GM19397 (cell line): ENCODE measurements at regions not wholly inside any gene's neighbourhood (a gene's known extent, or its start where the extent isn't known, plus 50 kb on each side); places are given as distances from the start of the nearest gene placed in this dataset.

Source experiments
- ATAC-seq: cut with Tn5 transposase; IDR thresholded peaks from one replicate; pipeline ENCODE4 v1.9.1; 2021; ENCODE audit warnings: mild to moderate bottlenecking, moderate library complexity; ENCODE audit not compliant: unreplicated experiment

DNA sequence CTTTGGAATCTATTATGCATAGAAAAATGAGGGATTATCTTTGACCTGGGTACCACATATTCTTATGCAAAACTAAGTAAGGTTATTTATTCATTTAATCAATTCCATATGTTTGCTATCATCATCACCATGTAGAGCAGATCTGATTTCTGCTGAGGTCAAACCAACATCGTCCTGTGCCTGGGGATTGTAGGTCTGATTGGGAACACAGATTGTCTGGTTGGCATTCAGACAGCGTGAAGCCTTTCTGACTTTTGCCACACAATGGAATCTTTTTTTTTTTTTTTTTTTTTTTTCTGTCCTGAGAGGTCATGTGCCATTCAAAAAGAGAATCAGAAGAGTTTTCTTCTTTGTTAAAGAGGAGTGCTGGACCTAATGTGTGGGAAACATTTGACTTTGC, 142.9 kb downstream of the RAB11FIP2 start:
- ATAC-seq, result no peak

DNA sequence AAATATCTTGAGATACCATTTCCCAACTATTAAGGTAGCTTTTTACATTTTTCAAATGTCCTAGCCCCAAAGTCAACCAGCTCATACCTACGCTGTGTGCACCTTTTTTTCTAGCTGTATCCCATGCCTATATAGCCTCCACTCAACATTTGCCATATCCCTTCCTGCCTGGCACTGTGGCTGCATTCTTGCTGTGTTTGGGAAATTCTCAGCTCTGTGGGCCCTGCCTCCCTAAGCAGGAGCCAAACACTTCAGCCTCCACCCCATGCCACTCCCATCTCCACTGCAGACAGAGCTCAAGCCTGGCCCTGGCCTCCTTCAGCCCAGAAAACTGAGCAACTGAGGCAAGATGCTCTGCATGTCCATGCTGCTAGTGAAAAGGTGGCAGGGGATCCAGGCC, 141.3 kb downstream of the RAB11FIP2 start:
- ATAC-seq, result no peak

GRCh38 chr10:117911684-117912083, 135.1 kb downstream of the RAB11FIP2 start:
- no peak for ATAC-seq

DNA sequence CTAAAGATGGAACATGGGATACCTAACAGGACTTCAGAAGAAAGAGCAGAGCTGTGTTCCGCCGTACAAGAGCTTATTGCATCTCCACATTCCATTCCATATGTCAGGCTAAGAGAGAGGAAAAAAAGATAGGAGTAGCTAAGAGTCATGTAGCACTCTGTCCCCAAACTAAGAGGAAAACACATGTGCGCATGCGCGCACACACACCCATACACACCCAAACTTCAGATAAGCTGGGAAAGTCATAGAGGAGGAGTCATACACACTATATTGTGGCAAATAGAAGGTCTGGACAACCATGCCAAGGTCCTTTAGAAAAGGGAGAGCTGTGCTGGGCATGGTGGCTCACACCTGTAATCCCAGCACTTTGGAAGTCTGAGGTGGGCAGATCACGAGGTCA, 132.4 kb downstream of the RAB11FIP2 start:
- ATAC-seq, result no peak

- ATAC-seq, result no peak
Measured at GRCh38 chr10:117920956-117921355, 125.8 kb downstream of the RAB11FIP2 start.

GRCh38 chr10:117921421-117921820, 125.3 kb downstream of the RAB11FIP2 start:
- no peak for ATAC-seq

- no peak for ATAC-seq
Measured at GRCh38 chr10:117924820-117925219, 121.9 kb downstream of the RAB11FIP2 start.

- no peak for ATAC-seq
Measured at GRCh38 chr10:117925369-117925768, 121.4 kb downstream of the RAB11FIP2 start.

- no peak for ATAC-seq
Measured at GRCh38 chr10:117926491-117926890, 120.2 kb downstream of the RAB11FIP2 start.

GRCh38 chr10:117927332-117927731, 119.4 kb downstream of the RAB11FIP2 start:
- no peak for ATAC-seq

DNA sequence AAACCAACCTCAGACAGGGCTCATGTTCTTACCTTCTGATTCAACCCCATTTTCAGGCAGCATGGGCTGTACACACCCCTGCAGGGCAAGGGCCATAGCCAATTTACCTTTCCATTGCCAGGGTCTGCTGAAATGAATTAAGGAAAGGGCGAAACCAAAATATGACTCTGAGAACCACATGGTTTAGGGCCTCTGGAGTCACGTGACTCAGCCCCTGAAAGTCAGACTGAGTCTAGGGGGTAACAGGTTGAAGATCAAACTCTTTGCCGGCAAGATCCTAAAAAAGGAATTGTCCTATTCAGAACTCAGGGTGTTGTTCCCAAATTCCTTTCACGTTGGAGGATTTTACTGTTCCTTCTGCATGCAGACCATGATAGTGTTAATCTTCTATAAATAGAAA, 118.9 kb downstream of the RAB11FIP2 start:
- no peak for ATAC-seq

- ATAC-seq, result no peak
Measured at GRCh38 chr10:117928281-117928680, 118.5 kb downstream of the RAB11FIP2 start.

GRCh38 chr10:117928741-117929140, 118.0 kb downstream of the RAB11FIP2 start:
- ATAC-seq, result no peak

GRCh38 chr10:117929327-117930067, 117.2 kb downstream of the RAB11FIP2 start:
- no peak for ATAC-seq

- ATAC-seq, result no peak
Measured at GRCh38 chr10:117931078-117931477, 115.7 kb downstream of the RAB11FIP2 start.

DNA sequence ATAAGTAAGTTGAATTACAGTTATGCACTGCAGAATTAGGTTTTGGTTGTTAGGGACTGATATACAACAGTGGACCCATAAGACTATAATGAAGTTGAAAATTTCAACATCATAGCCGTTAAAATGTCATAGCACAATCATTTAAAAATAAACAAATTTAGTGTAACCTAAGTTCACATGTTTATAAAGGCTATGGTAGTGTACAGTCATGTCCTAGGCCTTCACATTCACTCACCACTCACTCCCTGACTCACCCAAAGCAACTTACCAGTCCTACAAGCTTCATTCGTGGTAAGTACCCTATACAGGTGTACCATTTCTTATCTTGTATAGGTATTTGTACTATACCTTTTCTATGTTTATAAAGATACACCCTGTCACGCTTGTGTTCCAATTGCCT, 113.7 kb downstream of the RAB11FIP2 start:
- no peak for ATAC-seq

- no peak for ATAC-seq
Measured at GRCh38 chr10:117934477-117934876, 112.3 kb downstream of the RAB11FIP2 start.

GRCh38 chr10:117936141-117936540, 110.6 kb downstream of the RAB11FIP2 start:
- no peak for ATAC-seq

DNA sequence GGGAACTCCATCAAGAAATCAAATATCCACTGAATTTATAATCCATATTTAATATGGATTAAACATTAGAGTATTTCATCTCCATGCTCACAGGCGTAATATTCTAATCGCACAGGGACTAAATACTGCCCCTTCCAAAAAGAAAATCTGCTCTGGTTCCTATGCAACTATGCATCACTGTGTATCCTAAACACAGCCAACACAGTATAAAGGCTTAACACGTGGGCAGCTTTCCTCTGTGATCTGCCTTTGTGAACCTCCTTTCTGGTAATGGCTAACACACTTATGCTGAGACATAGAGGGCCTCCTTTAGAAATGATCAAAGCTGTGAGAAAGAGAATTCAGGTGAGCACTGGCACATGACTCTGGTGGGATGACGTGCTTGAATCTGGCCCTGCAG, 110.2 kb downstream of the RAB11FIP2 start:
- ATAC-seq, result no peak

GRCh38 chr10:117936976-117937375, 109.8 kb downstream of the RAB11FIP2 start:
- ATAC-seq, result no peak

DNA sequence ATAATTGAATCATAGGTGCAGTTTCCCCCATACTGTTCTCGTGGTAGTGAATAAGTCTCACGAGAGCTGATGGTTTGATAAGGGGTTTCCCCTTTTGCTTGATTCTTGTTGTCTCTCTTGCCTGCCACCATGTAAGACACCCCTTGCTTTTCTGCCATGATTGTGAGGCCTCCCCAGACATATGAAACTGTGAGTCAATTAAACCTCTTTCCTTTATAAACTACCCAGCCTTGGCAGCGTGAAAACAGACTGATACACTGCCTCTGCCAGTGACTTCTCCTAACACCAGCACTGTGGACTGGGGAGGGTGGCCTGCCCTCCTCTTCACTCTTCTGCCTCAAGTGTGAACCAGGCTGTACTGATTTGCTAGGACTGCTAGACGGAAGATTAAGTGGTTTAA, 108.6 kb downstream of the RAB11FIP2 start:
- no peak for ATAC-seq

- ATAC-seq, result no peak
Measured at GRCh38 chr10:117942226-117942625, 104.5 kb downstream of the RAB11FIP2 start.
